Heart left ventricle (tissue), 13 donors: ENCODE measurements at regions not wholly inside any gene's neighbourhood (a gene's known extent, or its start where the extent isn't known, plus 50 kb on each side); places are given as distances from the start of the nearest gene placed in this dataset.

Source experiments
- POLR2A ChIP-seq, 2 donors: fragments of 450-650 bp; IDR thresholded peaks; one replicate each; pipeline ENCODE4 v1.6.1; 2017; ENCODE audit warnings: antibody characterized with exemption in 2 of 2, mild to moderate bottlenecking in 2 of 2, moderate library complexity in 2 of 2
- TF ChIP-seq, protein P1 (sequence below), 12 donors: fragments of 200-600 bp; sonication (generic) in 4 of 12; IDR thresholded peaks; one replicate each; pipeline versions ENCODE4 v1.5.0 to v1.8.0; 2018 to 2022; ENCODE audit warnings: antibody characterized with exemption in 12 of 12, mild to moderate bottlenecking in 5 of 12
- donor health status: ischemic (EF 13 %, LVEDD 7.1; RV severe dilation, severe dysfunction).
- donor health status: DM: no; HTN: yes; CAD: no.
- donor health status: DM: no; HTN: no; CAD: no.
- donor health status: ischemic (EF 25% LVEDD 6.9; RV normal size, moderate dysfunction).
- donor health status: ischemic (EF 25% LVEDD 5.7; RV mildly dilated, moderate dysfunction).
- donor health status: ischemic (EF 35%, LVEDD 5.7; RV mildly dilated, moderate dysfunction).
- donor health status: nonischemic (EF 11% LVEDD 7.7; RV severe dilation, severe dysfunction).
- donor health status: DM: yes; HTN: yes; CAD: no.
- donor health status: PGD.
- donor health status: ischemic (EF 29% LVEDD 5.4; RV normal size, mild dysfunction).
- donor health status: nonischemic (EF 23%, LVEDD 6.1; RV moderate dilation, normal function).

DNA sequence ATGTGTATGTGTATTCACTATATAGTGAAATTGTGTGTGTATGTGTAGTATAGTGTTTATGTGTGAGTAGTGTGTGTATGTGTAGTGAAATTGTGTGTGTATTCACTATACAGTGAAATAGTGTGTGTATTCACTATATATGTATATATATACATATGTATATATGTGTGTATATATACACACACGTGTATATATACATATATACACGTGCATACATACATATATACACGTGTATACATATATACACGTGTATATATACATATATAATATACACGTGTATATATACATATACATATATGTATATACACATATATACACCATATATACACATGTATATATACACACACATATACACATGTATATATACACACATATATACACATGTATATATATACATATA lies 403.6 kb upstream of the TUSC1 start:
- no peak for TF ChIP-seq POLR2A (IDR thresholded peaks at IDR 0.05)
- TF ChIP-seq, protein P1, sequence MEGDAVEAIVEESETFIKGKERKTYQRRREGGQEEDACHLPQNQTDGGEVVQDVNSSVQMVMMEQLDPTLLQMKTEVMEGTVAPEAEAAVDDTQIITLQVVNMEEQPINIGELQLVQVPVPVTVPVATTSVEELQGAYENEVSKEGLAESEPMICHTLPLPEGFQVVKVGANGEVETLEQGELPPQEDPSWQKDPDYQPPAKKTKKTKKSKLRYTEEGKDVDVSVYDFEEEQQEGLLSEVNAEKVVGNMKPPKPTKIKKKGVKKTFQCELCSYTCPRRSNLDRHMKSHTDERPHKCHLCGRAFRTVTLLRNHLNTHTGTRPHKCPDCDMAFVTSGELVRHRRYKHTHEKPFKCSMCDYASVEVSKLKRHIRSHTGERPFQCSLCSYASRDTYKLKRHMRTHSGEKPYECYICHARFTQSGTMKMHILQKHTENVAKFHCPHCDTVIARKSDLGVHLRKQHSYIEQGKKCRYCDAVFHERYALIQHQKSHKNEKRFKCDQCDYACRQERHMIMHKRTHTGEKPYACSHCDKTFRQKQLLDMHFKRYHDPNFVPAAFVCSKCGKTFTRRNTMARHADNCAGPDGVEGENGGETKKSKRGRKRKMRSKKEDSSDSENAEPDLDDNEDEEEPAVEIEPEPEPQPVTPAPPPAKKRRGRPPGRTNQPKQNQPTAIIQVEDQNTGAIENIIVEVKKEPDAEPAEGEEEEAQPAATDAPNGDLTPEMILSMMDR (IDR thresholded peaks at IDR 0.05), result no peak
